Astrocyte (in vitro differentiated cells and primary cell): ENCODE measurements at regions not wholly inside any gene's neighbourhood (a gene's known extent, or its start where the extent isn't known, plus 50 kb on each side); places are given as distances from the start of the nearest gene placed in this dataset.

Experiments
- DNase-seq: peaks from one replicate; pipeline ENCODE4 v3.0.0-alpha.2; 2010; ENCODE audit warnings: low read depth
- FAIRE-seq: peaks from 2 replicates; lab custom pipeline; 2011; peaks lifted over from hg19 to GRCh38; lab: Jason Lieb, UNC
- H2AFZ ChIP-seq: 2 replicates; pipeline ENCODE4 v1.6.0; 2012; ENCODE audit warnings: low read depth, low read length, inconsistent platforms
- H3K27ac ChIP-seq: 2 replicates; pipeline ENCODE4 v1.5.1; 2011; ENCODE audit warnings: low read depth, low read length, inconsistent platforms
- H3K27me3 ChIP-seq: 2 replicates; pipeline ENCODE4 v1.6.0; 2011; ENCODE audit warnings: low read length, inconsistent platforms; ENCODE audit not compliant: insufficient read depth
- H3K36me3 ChIP-seq: 2 replicates; pipeline ENCODE4 v1.5.1; 2011; ENCODE audit warnings: low read length, inconsistent platforms; ENCODE audit not compliant: insufficient read depth
- H3K4me1 ChIP-seq: 2 replicates; pipeline ENCODE4 v1.5.1; 2011; ENCODE audit warnings: low read length, inconsistent platforms; ENCODE audit not compliant: insufficient read depth
- H3K4me2 ChIP-seq: 2 replicates; pipeline ENCODE4 v1.6.0; 2012; ENCODE audit warnings: low read length, inconsistent platforms
- H3K4me3 ChIP-seq: 2 replicates; pipeline ENCODE4 v1.5.1; 2011; ENCODE audit warnings: low read depth, mild to moderate bottlenecking, low read length, inconsistent platforms; ENCODE audit not compliant: insufficient read depth
- H3K79me2 ChIP-seq: 2 replicates; pipeline ENCODE4 v1.6.0; 2012; ENCODE audit warnings: mild to moderate bottlenecking, low read length, inconsistent platforms; ENCODE audit not compliant: insufficient read depth
- H3K9ac ChIP-seq: 2 replicates; pipeline ENCODE4 v1.6.0; 2012; ENCODE audit warnings: mild to moderate bottlenecking, low read length, inconsistent platforms
- H3K9me3 ChIP-seq: 2 replicates; pipeline ENCODE4 v1.5.1; 2012; ENCODE audit warnings: low read depth, mild to moderate bottlenecking, low read length, inconsistent platforms; ENCODE audit not compliant: insufficient read depth
- H4K20me1 ChIP-seq: 2 replicates; pipeline ENCODE4 v1.6.0; 2012; ENCODE audit warnings: low read length, inconsistent platforms; ENCODE audit not compliant: insufficient read depth
- H3K27ac Mint-ChIP-seq: one replicate; pipeline ENCODE4 v1.8.0; 2021; ENCODE audit warnings: mild to moderate bottlenecking, mixed read lengths; ENCODE audit not compliant: unreplicated experiment
- H3K27me3 Mint-ChIP-seq: one replicate; pipeline ENCODE4 v1.8.0; 2021; ENCODE audit warnings: low read depth, mixed read lengths; ENCODE audit not compliant: unreplicated experiment
- H3K36me3 Mint-ChIP-seq: one replicate; pipeline ENCODE4 v1.8.0; 2021; ENCODE audit warnings: low read depth, mixed read lengths; ENCODE audit not compliant: unreplicated experiment
- H3K4me1 Mint-ChIP-seq: one replicate; pipeline ENCODE4 v1.8.0; 2021; ENCODE audit warnings: low read depth, mixed read lengths; ENCODE audit not compliant: unreplicated experiment
- H3K4me3 Mint-ChIP-seq: one replicate; pipeline ENCODE4 v1.8.0; 2021; ENCODE audit warnings: mild to moderate bottlenecking, moderate library complexity, mixed read lengths; ENCODE audit not compliant: unreplicated experiment
- H3K9me3 Mint-ChIP-seq: one replicate; pipeline ENCODE4 v1.8.0; 2021; ENCODE audit warnings: mild to moderate bottlenecking, mixed read lengths; ENCODE audit not compliant: unreplicated experiment
- EZH2 ChIP-seq: IDR thresholded peaks from 2 replicates; pipeline ENCODE4 v1.6.1; 2012; ENCODE audit warnings: mild to moderate bottlenecking, low read length, inconsistent platforms; ENCODE audit not compliant: insufficient read depth
- TF ChIP-seq, protein P1 (sequence below): IDR thresholded peaks from 2 replicates; pipeline ENCODE4 v1.5.1; 2011; ENCODE audit warnings: low read depth, mild to moderate bottlenecking, inconsistent platforms, low read length, moderate library complexity; ENCODE audit not compliant: insufficient read depth

- no peaks in the 10 kb centered on the region for H3K79me2 ChIP-seq
- FAIRE-seq (no peak), DNase-seq (no peak)
- peaks cover 7% of the 10 kb centered on the region for H3K27me3 Mint-ChIP-seq
- H3K4me3 Mint-ChIP-seq: no peak overlapping the region
- H3K9me3 ChIP-seq: no peaks in the 10 kb centered on the region
- no peaks in the 10 kb centered on the region for H4K20me1 ChIP-seq
- H3K9me3 Mint-ChIP-seq: peaks cover 2% of the 10 kb centered on the region
- H3K36me3 ChIP-seq: no peaks in the 10 kb centered on the region
- no peak overlapping the region for H2AFZ ChIP-seq
- no peak overlapping the region for H3K9ac ChIP-seq
- no peaks in the 10 kb centered on the region for H3K4me1 ChIP-seq
- H3K27me3 ChIP-seq: no peaks in the 10 kb centered on the region
- no peak overlapping the region for H3K4me2 ChIP-seq
- H3K36me3 Mint-ChIP-seq: no peaks in the 10 kb centered on the region
- no peak overlapping the region for H3K27ac ChIP-seq
- no peak overlapping the region for H3K27ac Mint-ChIP-seq
- H3K4me1 Mint-ChIP-seq: peaks cover 4% of the 10 kb centered on the region
- H3K4me3 ChIP-seq: no peak overlapping the region
- TF ChIP-seq, protein P1, sequence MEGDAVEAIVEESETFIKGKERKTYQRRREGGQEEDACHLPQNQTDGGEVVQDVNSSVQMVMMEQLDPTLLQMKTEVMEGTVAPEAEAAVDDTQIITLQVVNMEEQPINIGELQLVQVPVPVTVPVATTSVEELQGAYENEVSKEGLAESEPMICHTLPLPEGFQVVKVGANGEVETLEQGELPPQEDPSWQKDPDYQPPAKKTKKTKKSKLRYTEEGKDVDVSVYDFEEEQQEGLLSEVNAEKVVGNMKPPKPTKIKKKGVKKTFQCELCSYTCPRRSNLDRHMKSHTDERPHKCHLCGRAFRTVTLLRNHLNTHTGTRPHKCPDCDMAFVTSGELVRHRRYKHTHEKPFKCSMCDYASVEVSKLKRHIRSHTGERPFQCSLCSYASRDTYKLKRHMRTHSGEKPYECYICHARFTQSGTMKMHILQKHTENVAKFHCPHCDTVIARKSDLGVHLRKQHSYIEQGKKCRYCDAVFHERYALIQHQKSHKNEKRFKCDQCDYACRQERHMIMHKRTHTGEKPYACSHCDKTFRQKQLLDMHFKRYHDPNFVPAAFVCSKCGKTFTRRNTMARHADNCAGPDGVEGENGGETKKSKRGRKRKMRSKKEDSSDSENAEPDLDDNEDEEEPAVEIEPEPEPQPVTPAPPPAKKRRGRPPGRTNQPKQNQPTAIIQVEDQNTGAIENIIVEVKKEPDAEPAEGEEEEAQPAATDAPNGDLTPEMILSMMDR: no peak
- no peak for TF ChIP-seq EZH2
Observed at GRCh38 chr10:120132811-120133210, 240.3 kb downstream of the SEC23IP start.

DNA sequence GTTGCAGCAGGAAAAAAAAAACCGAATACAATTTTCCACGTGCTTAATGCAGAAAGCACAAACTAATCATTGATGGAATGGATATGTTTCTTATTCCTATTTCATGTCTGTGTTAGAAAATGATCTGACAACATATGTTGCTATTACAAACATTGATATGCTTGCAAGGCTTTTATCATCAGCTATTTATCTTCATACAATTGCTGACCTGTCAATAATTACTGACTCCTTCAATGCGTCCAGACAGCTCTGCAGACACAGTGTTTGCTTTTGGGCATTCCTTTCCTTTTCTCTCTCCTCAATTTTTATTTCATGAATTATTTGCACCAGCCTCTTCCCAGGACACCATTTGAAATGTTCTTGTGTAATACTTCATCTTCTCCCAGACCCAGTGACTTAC, 246.2 kb downstream of the SEC23IP start:
- TF ChIP-seq EZH2: no peak
- TF ChIP-seq, protein P1: no peak

DNA sequence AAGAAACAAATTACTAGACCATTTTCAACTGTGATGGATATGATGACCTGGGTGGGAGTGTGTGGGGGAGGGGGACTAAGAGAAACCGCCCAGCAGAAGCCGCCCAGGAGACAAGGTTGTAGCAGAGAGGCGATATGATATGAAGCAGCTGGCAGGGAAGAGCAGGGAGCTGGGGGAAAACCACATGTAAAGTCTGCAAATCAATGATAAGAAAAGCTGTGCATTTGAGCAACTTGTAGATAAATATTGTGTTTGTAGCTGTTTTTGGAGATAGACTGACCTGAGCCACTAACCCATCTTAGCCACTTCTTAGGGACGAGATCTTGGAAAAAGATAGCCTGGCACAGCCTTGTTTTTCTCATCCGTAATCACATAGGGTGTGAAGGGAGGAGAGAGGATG, 252.6 kb downstream of the SEC23IP start:
- Mint-ChIP-seq H3K27ac (no peak overlapping the region), H3K4me3 (no peak overlapping the region), H3K36me3 (no peaks in the 10 kb centered on the region), H3K9me3 (peaks cover 2% of the 10 kb centered on the region), H3K4me1 (no peaks in the 10 kb centered on the region), H3K27me3 (peaks cover 12% of the 10 kb centered on the region)
- no peak overlapping the region for H3K9ac ChIP-seq
- no peak overlapping the region for H3K4me2 ChIP-seq
- no peaks in the 10 kb centered on the region for H3K79me2 ChIP-seq
- H2AFZ ChIP-seq: no peak overlapping the region
- no peaks in the 10 kb centered on the region for H3K27me3 ChIP-seq
- H3K9me3 ChIP-seq: no peaks in the 10 kb centered on the region
- no peak overlapping the region for H3K4me3 ChIP-seq
- FAIRE-seq: no peak
- DNase-seq: no peak
- TF ChIP-seq EZH2: no peak
- TF ChIP-seq, protein P1: no peak
- no peaks in the 10 kb centered on the region for H4K20me1 ChIP-seq
- H3K36me3 ChIP-seq: no peaks in the 10 kb centered on the region
- no peak overlapping the region for H3K27ac ChIP-seq
- no peaks in the 10 kb centered on the region for H3K4me1 ChIP-seq

More for the DNA sequence above, 246.2 kb downstream of the SEC23IP start:
- H3K27ac Mint-ChIP-seq: no peak overlapping the region
- peaks cover 5% of the 10 kb centered on the region for H3K27me3 Mint-ChIP-seq
- H3K36me3 ChIP-seq: no peaks in the 10 kb centered on the region
- no peak overlapping the region for H3K4me3 ChIP-seq
- no peak for FAIRE-seq
- no peaks in the 10 kb centered on the region for H3K9me3 ChIP-seq
- H3K27ac ChIP-seq: no peak overlapping the region
- no peaks in the 10 kb centered on the region for H3K9me3 Mint-ChIP-seq
- H2AFZ ChIP-seq: no peak overlapping the region
- H3K4me2 ChIP-seq: no peak overlapping the region
- H3K4me3 Mint-ChIP-seq: no peak overlapping the region
- no peak overlapping the region for H3K9ac ChIP-seq
- H3K27me3 ChIP-seq: no peaks in the 10 kb centered on the region
- no peaks in the 10 kb centered on the region for H3K36me3 Mint-ChIP-seq
- H3K4me1 Mint-ChIP-seq: no peaks in the 10 kb centered on the region
- H3K4me1 ChIP-seq: no peaks in the 10 kb centered on the region
- no peaks in the 10 kb centered on the region for H4K20me1 ChIP-seq
- no peak for DNase-seq
- no peaks in the 10 kb centered on the region for H3K79me2 ChIP-seq
